HG02840 (cell line): ENCODE measurements at regions not wholly inside any gene's neighbourhood (a gene's known extent, or its start where the extent isn't known, plus 50 kb on each side); places are given as distances from the start of the nearest gene placed in this dataset.

ENCODE experiments used
- ATAC-seq: cut with Tn5 transposase; IDR thresholded peaks from one replicate; pipeline ENCODE4 v1.9.1; 2021; ENCODE audit warnings: mild to moderate bottlenecking, moderate library complexity, moderate number of reproducible peaks; ENCODE audit not compliant: unreplicated experiment, low FRiP score

GRCh38 chr1:168392958-168393549, 112.4 kb downstream of the TBX19 start:
- ATAC-seq = no peak

- no peak for ATAC-seq
These were observed 111.4 kb downstream of the TBX19 start for GRCh38 chr1:168391851-168392681.

GRCh38 chr1:168390271-168390670, 109.6 kb downstream of the TBX19 start:
- ATAC-seq = no peak

- ATAC-seq = no peak
These were observed 107.4 kb downstream of the TBX19 start for GRCh38 chr1:168387781-168388760.

- ATAC-seq = no peak
These were observed 106.4 kb downstream of the TBX19 start for GRCh38 chr1:168386949-168387586.

GRCh38 chr1:168386492-168386891, 105.8 kb downstream of the TBX19 start:
- no peak for ATAC-seq

GRCh38 chr1:168381850-168382249, 101.2 kb downstream of the TBX19 start:
- ATAC-seq = no peak

- ATAC-seq = no peak
These were observed 100.3 kb downstream of the TBX19 start for GRCh38 chr1:168380945-168381344.

- no peak for ATAC-seq
These were observed 98.6 kb downstream of the TBX19 start for GRCh38 chr1:168379104-168379860.

GRCh38 chr1:168375566-168376300, 95.1 kb downstream of the TBX19 start:
- no peak for ATAC-seq

GRCh38 chr1:168374566-168374965, 93.9 kb downstream of the TBX19 start:
- no peak for ATAC-seq

- no peak for ATAC-seq
These were observed 93.2 kb downstream of the TBX19 start for GRCh38 chr1:168373869-168374268.

GRCh38 chr1:168372861-168373371, 92.2 kb downstream of the TBX19 start:
- ATAC-seq = no peak

- no peak for ATAC-seq
These were observed 91.6 kb downstream of the TBX19 start for GRCh38 chr1:168372307-168372706.

- ATAC-seq = no peak
These were observed 90.8 kb downstream of the TBX19 start for GRCh38 chr1:168371477-168371876.

GRCh38 chr1:168370586-168370985, 89.9 kb downstream of the TBX19 start:
- ATAC-seq = no peak

GRCh38 chr1:168369655-168370054, 89.0 kb downstream of the TBX19 start:
- ATAC-seq = no peak

- no peak for ATAC-seq
These were observed 87.5 kb downstream of the TBX19 start for GRCh38 chr1:168368131-168368530.
